HT-29 (cell line): ENCODE measurements at regions not wholly inside any gene's neighbourhood (a gene's known extent, or its start where the extent isn't known, plus 50 kb on each side); places are given as distances from the start of the nearest gene placed in this dataset.

Experiments
- DNase-seq: peaks from one replicate; pipeline ENCODE4 v3.0.0-alpha.2; 2015; ENCODE audit warnings: low spot score

- DNase-seq = no peak
These were observed 1227.5 kb upstream of the MIR17HG start for GRCh38 chr13:90120026-90120425.

- DNase-seq = no peak
These were observed 1225.7 kb upstream of the MIR17HG start for GRCh38 chr13:90121784-90122183.

- DNase-seq = no peak
These were observed 1225.0 kb upstream of the MIR17HG start for GRCh38 chr13:90122531-90122930.

- no peak for DNase-seq
These were observed 1211.9 kb upstream of the MIR17HG start for GRCh38 chr13:90135558-90135957.

GRCh38 chr13:90142251-90142650 lies 1205.2 kb upstream of the MIR17HG start:
- no peak for DNase-seq

- DNase-seq = no peak
These were observed 1193.1 kb upstream of the MIR17HG start for GRCh38 chr13:90154311-90154960.

- no peak for DNase-seq
These were observed 1191.1 kb upstream of the MIR17HG start for GRCh38 chr13:90156390-90156789.

GRCh38 chr13:90168953-90169352 lies 1178.5 kb upstream of the MIR17HG start:
- no peak for DNase-seq

- no peak for DNase-seq
These were observed 1177.3 kb upstream of the MIR17HG start for GRCh38 chr13:90170208-90170607.

GRCh38 chr13:90171649-90172048 lies 1175.8 kb upstream of the MIR17HG start:
- DNase-seq = no peak

GRCh38 chr13:90177512-90177911 lies 1170.0 kb upstream of the MIR17HG start:
- DNase-seq = no peak

- DNase-seq = no peak
These were observed 1163.1 kb upstream of the MIR17HG start for GRCh38 chr13:90184355-90184754.

- no peak for DNase-seq
These were observed 1161.8 kb upstream of the MIR17HG start for GRCh38 chr13:90185734-90186133.

GRCh38 chr13:90187478-90188350 lies 1159.8 kb upstream of the MIR17HG start:
- no peak for DNase-seq

- DNase-seq = no peak
These were observed 1159.2 kb upstream of the MIR17HG start for GRCh38 chr13:90188351-90188636.

- DNase-seq = no peak
These were observed 1149.8 kb upstream of the MIR17HG start for GRCh38 chr13:90197722-90198121.

GRCh38 chr13:90201202-90201601 lies 1146.3 kb upstream of the MIR17HG start:
- DNase-seq = no peak

- DNase-seq = no peak
These were observed 1145.6 kb upstream of the MIR17HG start for GRCh38 chr13:90201676-90202460.

GRCh38 chr13:90205081-90205480 lies 1142.4 kb upstream of the MIR17HG start:
- no peak for DNase-seq

- DNase-seq = no peak
These were observed 1141.6 kb upstream of the MIR17HG start for GRCh38 chr13:90205911-90206310.

- DNase-seq = no peak
These were observed 1130.2 kb upstream of the MIR17HG start for GRCh38 chr13:90217275-90217674.

- DNase-seq = no peak
These were observed 1124.7 kb upstream of the MIR17HG start for GRCh38 chr13:90222758-90223157.

GRCh38 chr13:90230311-90230710 lies 1117.2 kb upstream of the MIR17HG start:
- no peak for DNase-seq
